ENCODE measurements at regions not wholly inside any gene's neighbourhood (a gene's known extent, or its start where the extent isn't known, plus 50 kb on each side); places are given as distances from the start of the nearest gene placed in this dataset.

DNA sequence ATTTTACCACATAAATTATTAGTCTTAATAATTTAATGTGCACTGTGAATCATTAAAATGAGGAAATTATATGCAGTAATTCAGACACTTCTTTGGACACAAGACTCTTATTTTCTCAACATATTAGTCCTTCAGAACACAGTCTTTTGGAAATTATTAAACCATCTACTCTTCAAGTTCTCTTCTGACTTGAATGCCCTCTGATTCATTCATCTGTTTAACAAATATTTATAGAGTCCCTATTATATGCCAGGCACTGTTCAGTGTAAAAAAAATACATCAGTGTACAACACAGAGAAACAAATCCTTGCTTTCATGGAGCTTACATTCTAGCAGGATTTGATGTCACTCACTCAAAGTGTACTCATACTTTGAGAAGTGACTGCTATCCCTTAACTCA is 163.4 kb upstream of the IL12B start:
- TF ChIP-seq, protein P1, sequence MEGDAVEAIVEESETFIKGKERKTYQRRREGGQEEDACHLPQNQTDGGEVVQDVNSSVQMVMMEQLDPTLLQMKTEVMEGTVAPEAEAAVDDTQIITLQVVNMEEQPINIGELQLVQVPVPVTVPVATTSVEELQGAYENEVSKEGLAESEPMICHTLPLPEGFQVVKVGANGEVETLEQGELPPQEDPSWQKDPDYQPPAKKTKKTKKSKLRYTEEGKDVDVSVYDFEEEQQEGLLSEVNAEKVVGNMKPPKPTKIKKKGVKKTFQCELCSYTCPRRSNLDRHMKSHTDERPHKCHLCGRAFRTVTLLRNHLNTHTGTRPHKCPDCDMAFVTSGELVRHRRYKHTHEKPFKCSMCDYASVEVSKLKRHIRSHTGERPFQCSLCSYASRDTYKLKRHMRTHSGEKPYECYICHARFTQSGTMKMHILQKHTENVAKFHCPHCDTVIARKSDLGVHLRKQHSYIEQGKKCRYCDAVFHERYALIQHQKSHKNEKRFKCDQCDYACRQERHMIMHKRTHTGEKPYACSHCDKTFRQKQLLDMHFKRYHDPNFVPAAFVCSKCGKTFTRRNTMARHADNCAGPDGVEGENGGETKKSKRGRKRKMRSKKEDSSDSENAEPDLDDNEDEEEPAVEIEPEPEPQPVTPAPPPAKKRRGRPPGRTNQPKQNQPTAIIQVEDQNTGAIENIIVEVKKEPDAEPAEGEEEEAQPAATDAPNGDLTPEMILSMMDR (IDR thresholded peaks at IDR 0.05; ENCODE audit: borderline replicate concordance, extremely low read depth, low read length, poor library complexity, severe bottlenecking): no peak
- no peak for TF ChIP-seq EZH2 (IDR thresholded peaks at IDR 0.05; ENCODE audit: borderline replicate concordance, low read depth, low read length, severe bottlenecking)
